GM12878 (cell line): ENCODE measurements at regions not wholly inside any gene's neighbourhood (a gene's known extent, or its start where the extent isn't known, plus 50 kb on each side); places are given as distances from the start of the nearest gene placed in this dataset.
"Not testable (repeated sequence)": the region's sequence is repeated elsewhere in the genome, so short reads cannot be mapped to it uniquely, and the experiment has no call there.

Experiments used
- ATAC-seq: fragments of 200-7000 bp; cut with Tn5 transposase; 3 replicates; pipeline ENCODE4 v1.9.1; 2020; ENCODE audit warnings: mild to moderate bottlenecking, moderate library complexity
- BruUV-seq: library from RNA; stranded (reverse); fragments of 400-500 nt; replicated peaks from 2 replicates; lab custom pipeline; 2021; lab: Mats Ljungman, UMichigan
- CTCF ChIA-PET: fragments of 300-600 bp; sonication (Branson Sonifier 250); formaldehyde crosslinking; extraction: SDS; loops from one replicate; lab custom pipeline; 2021; ENCODE audit warnings: inconsistent platforms; lab: Yijun Ruan, JAX
- POLR2A ChIA-PET: fragments of 350-600 bp; formaldehyde crosslinking; extraction: SDS; loops from one replicate; lab custom pipeline; 2021; ENCODE audit warnings: inconsistent platforms; lab: Charles Lee
- RAD21 ChIA-PET: fragments of 300-600 bp; sonication (Branson Sonifier 250); formaldehyde crosslinking; loops from one replicate; lab custom pipeline; 2023; ENCODE audit warnings: antibody characterized with exemption; ENCODE audit not compliant: unreplicated experiment; lab: Charles Lee
- SMC1A ChIA-PET: fragments of 300-600 bp; sonication (Branson Sonifier 250); formaldehyde crosslinking; loops from one replicate; lab custom pipeline; 2023; ENCODE audit not compliant: unreplicated experiment, uncharacterized antibody; lab: Charles Lee
- DNase-seq: peaks from one replicate; pipeline ENCODE4 v3.0.0-alpha.2; 2011; ENCODE audit warnings: low read depth, low spot score
- FAIRE-seq: peaks from 3 replicates; lab custom pipeline; 2011; peaks lifted over from hg19 to GRCh38; lab: Jason Lieb, UNC
- H2AFZ ChIP-seq: 2 replicates; pipeline ENCODE4 v1.6.0; 2011; ENCODE audit warnings: low read depth, low read length, control low read depth; ENCODE audit not compliant: control insufficient read depth
- H3K27ac ChIP-seq: 2 replicates; pipeline ENCODE4 v1.5.1; 2011; ENCODE audit warnings: control low read depth; ENCODE audit not compliant: control insufficient read depth, insufficient read depth
- H3K27me3 ChIP-seq, 2 experiments: replicated peaks in 1 of 2; 2 replicates each; pipeline versions ENCODE4 v1.6.0 to v1.6.1; 2011; ENCODE audit warnings: low read length in 1 of 2; ENCODE audit not compliant: control insufficient read depth in 2 of 2, insufficient read depth in 2 of 2
- H3K36me3 ChIP-seq, 2 experiments: 2 replicates each; pipeline ENCODE4 v1.5.1; 2011; ENCODE audit warnings: low read length in 1 of 2; ENCODE audit not compliant: control insufficient read depth in 2 of 2, insufficient read depth in 2 of 2
- H3K4me1 ChIP-seq: 2 replicates; pipeline ENCODE4 v1.6.1; 2011; ENCODE audit warnings: mild to moderate bottlenecking, low read length, moderate library complexity, mixed read lengths; ENCODE audit not compliant: control insufficient read depth, insufficient read depth
- H3K4me2 ChIP-seq: 2 replicates; pipeline ENCODE4 v1.6.0; 2011; ENCODE audit warnings: control low read depth; ENCODE audit not compliant: control insufficient read depth, insufficient read depth
- H3K4me3 ChIP-seq: fragments of 200-600 bp; sonication (generic); 2 replicates; pipeline ENCODE4 v1.5.1; 2016
- H3K79me2 ChIP-seq: 2 replicates; pipeline ENCODE4 v1.6.0; 2011; ENCODE audit warnings: low read length; ENCODE audit not compliant: control insufficient read depth, insufficient read depth
- H3K9ac ChIP-seq: 2 replicates; pipeline ENCODE4 v1.8.0; 2011; ENCODE audit warnings: low read length, control low read depth, mixed read lengths; ENCODE audit not compliant: control insufficient read depth, insufficient read depth
- H3K9me3 ChIP-seq: replicated peaks from 3 replicates; pipeline ENCODE4 v1.5.1; 2011; ENCODE audit warnings: mild to moderate bottlenecking, low read length; ENCODE audit not compliant: control insufficient read depth, insufficient read depth
- H4K20me1 ChIP-seq: 2 replicates; pipeline ENCODE4 v1.6.0; 2011; ENCODE audit not compliant: control insufficient read depth, insufficient read depth
- BACH1 ChIP-seq: fragments of 450-650 bp; IDR thresholded peaks from 2 replicates; pipeline ENCODE4 v1.6.1; 2017; ENCODE audit warnings: mild to moderate bottlenecking, borderline replicate concordance
- CHD1 ChIP-seq: IDR thresholded peaks from 2 replicates; pipeline ENCODE4 v1.6.1; 2012; ENCODE audit warnings: low read depth, low read length, improper control_type of control experiment
- CREM ChIP-seq: IDR thresholded peaks from 2 replicates; pipeline ENCODE4 v1.6.1; 2014; ENCODE audit warnings: antibody characterized with exemption, low read depth
- FOXM1 ChIP-seq: IDR thresholded peaks from 2 replicates; pipeline ENCODE4 v1.6.1; 2012; ENCODE audit warnings: low read depth, mild to moderate bottlenecking, inconsistent platforms, low read length, moderate library complexity
- GABPA ChIP-seq: IDR thresholded peaks from 2 replicates; pipeline ENCODE4 v1.6.1; 2014; ENCODE audit warnings: antibody characterized with exemption, low read depth, mild to moderate bottlenecking, inconsistent platforms
- GATAD2B ChIP-seq: fragments of 450-650 bp; conservative IDR thresholded peaks from 2 replicates; pipeline ENCODE4 v1.6.1; 2017; ENCODE audit warnings: low read depth, mild to moderate bottlenecking, moderate library complexity
- KAT2A ChIP-seq: conservative IDR thresholded peaks from 2 replicates; pipeline ENCODE4 v1.6.1; 2011; ENCODE audit warnings: low read depth, low read length; ENCODE audit not compliant: control insufficient read depth
- NR2C2 ChIP-seq: IDR thresholded peaks from 2 replicates; pipeline ENCODE4 v1.6.1; 2011; ENCODE audit warnings: borderline replicate concordance, low read depth; ENCODE audit not compliant: control insufficient read depth, insufficient read length
- RB1 ChIP-seq: fragments of 450-650 bp; formaldehyde crosslinking; IDR thresholded peaks from 2 replicates; pipeline ENCODE4 v1.6.1; 2017; ENCODE audit warnings: mild to moderate bottlenecking, borderline replicate concordance
- RELA ChIP-seq: fragments of 450-650 bp; IDR thresholded peaks from 2 replicates; pipeline ENCODE4 v1.8.0; 2014; ENCODE audit warnings: borderline replicate concordance; ENCODE audit not compliant: partially characterized antibody
- STAT3 ChIP-seq: IDR thresholded peaks from 2 replicates; pipeline ENCODE4 v1.6.1; 2011; ENCODE audit warnings: low read depth, low read length, improper control_type of control experiment
- TCF3 ChIP-seq: IDR thresholded peaks from 2 replicates; pipeline ENCODE4 v1.6.1; 2012; ENCODE audit warnings: low read depth, mild to moderate bottlenecking, low read length, borderline replicate concordance; ENCODE audit not compliant: insufficient read depth
- YY1 ChIP-seq: IDR thresholded peaks from 2 replicates; pipeline ENCODE4 v1.6.1; 2011; ENCODE audit warnings: low read depth, mild to moderate bottlenecking, low read length
- WGBS: methylation state at CpG from one replicate; pipeline ENCODE4 v1.1.6; 2016; ENCODE audit warnings: low lambda C conversion rate; ENCODE audit not compliant: insufficient replicate concordance, insufficient coverage; ENCODE audit errors: missing lambda C conversion rate; 5-methylcytosine and 5-hydroxymethylcytosine counted together
- in situ Hi-C: fragments of 300-500 bp; cut with MboI; formaldehyde crosslinking; loops from 9 replicates; pipeline ENCODE4 v1.14.3; 2018; ENCODE audit warnings: mixed read lengths
- intact Hi-C: fragments of 100-400 bp; cut with micrococcal nuclease; formaldehyde crosslinking; loops from one replicate; pipeline ENCODE4 v1.14.2; 2022; ENCODE audit not compliant: unreplicated experiment
- TF ChIP-seq, protein P1 (sequence below): fragments of 450-650 bp; IDR thresholded peaks from 2 replicates; pipeline ENCODE4 v1.6.1; 2017; ENCODE audit warnings: mild to moderate bottlenecking
- TF ChIP-seq, protein P2 (sequence below): fragments of 450-650 bp; conservative IDR thresholded peaks from 2 replicates; pipeline ENCODE4 v1.6.1; 2017; ENCODE audit warnings: mild to moderate bottlenecking, moderate library complexity

DNA sequence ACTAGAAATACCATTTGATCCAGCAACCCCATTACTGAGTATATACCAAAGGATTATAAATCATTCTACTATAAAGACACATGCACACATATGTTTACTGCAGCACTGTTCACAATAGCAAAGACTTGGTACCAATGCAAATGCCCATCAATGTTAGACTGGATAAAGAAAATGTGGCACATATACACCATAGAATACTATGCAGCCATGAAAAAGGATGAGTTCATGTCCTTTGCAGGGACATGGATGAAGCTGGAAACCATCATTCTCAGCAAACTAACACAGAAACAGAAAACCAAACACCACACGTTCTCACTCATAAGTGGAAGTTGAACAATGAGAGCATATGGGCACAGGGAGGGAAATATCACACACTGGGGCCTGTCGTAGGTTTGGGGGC lies 106.0 kb downstream of the SPATA18 start:
- H3K27ac ChIP-seq, H3K4me1 ChIP-seq, H4K20me1 ChIP-seq, SMC1A ChIA-PET, H3K79me2 ChIP-seq, ATAC-seq, H3K9ac ChIP-seq, H3K4me3 ChIP-seq, intact Hi-C loops, in situ Hi-C loops, RAD21 ChIA-PET, H3K27me3 ChIP-seq, POLR2A ChIA-PET, FAIRE-seq, CTCF ChIA-PET, H2AFZ ChIP-seq, BruUV-seq, H3K9me3 ChIP-seq, DNase-seq, H3K36me3 ChIP-seq, H3K4me2 ChIP-seq: not testable (repeated sequence)
- 0% methylated on average over 2 of the region's 2 CpGs for WGBS

- Histone ChIP-seq H3K4me2 (no peak overlapping the region), H3K27me3 (no peaks in the 10 kb centered on the region), H3K36me3 (no peaks in the 10 kb centered on the region), H3K79me2 (no peaks in the 10 kb centered on the region), H3K9ac (no peak overlapping the region), H2AFZ (no peak overlapping the region), H3K27ac (no peak overlapping the region), H3K4me1 (no peaks in the 10 kb centered on the region), H3K9me3 (no peaks in the 10 kb centered on the region), H3K4me3 (no peak overlapping the region), H4K20me1 (no peaks in the 10 kb centered on the region)
- ChIA-PET CTCF (no interaction called here), POLR2A (no interaction called here), RAD21 (no interaction called here), SMC1A (no interaction called here)
- TF ChIP-seq NR2C2: no peak
- TF ChIP-seq GABPA: no peak
- TF ChIP-seq CHD1: no peak
- no peak for TF ChIP-seq KAT2A
- TF ChIP-seq FOXM1: no peak
- no peak for TF ChIP-seq CREM
- TF ChIP-seq, protein P1, sequence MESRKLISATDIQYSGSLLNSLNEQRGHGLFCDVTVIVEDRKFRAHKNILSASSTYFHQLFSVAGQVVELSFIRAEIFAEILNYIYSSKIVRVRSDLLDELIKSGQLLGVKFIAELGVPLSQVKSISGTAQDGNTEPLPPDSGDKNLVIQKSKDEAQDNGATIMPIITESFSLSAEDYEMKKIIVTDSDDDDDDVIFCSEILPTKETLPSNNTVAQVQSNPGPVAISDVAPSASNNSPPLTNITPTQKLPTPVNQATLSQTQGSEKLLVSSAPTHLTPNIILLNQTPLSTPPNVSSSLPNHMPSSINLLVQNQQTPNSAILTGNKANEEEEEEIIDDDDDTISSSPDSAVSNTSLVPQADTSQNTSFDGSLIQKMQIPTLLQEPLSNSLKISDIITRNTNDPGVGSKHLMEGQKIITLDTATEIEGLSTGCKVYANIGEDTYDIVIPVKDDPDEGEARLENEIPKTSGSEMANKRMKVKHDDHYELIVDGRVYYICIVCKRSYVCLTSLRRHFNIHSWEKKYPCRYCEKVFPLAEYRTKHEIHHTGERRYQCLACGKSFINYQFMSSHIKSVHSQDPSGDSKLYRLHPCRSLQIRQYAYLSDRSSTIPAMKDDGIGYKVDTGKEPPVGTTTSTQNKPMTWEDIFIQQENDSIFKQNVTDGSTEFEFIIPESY: no peak
- TF ChIP-seq GATAD2B: no peak
- no peak for TF ChIP-seq YY1
- TF ChIP-seq, protein P2, sequence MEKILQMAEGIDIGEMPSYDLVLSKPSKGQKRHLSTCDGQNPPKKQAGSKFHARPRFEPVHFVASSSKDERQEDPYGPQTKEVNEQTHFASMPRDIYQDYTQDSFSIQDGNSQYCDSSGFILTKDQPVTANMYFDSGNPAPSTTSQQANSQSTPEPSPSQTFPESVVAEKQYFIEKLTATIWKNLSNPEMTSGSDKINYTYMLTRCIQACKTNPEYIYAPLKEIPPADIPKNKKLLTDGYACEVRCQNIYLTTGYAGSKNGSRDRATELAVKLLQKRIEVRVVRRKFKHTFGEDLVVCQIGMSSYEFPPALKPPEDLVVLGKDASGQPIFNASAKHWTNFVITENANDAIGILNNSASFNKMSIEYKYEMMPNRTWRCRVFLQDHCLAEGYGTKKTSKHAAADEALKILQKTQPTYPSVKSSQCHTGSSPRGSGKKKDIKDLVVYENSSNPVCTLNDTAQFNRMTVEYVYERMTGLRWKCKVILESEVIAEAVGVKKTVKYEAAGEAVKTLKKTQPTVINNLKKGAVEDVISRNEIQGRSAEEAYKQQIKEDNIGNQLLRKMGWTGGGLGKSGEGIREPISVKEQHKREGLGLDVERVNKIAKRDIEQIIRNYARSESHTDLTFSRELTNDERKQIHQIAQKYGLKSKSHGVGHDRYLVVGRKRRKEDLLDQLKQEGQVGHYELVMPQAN: no peak
- no peak for TF ChIP-seq TCF3
- TF ChIP-seq STAT3: no peak
- TF ChIP-seq RELA: no peak
- TF ChIP-seq RB1: no peak
- TF ChIP-seq BACH1: no peak
- 42% methylated on average over 4 of the region's 4 CpGs for WGBS
- no peak for FAIRE-seq
- intact Hi-C loops (no loop called here), in situ Hi-C loops (no loop called here)
- no peak for DNase-seq
- no peak for ATAC-seq
- BruUV-seq: no TSS peak
These were observed 106.7 kb downstream of the SPATA18 start for GRCh38 chr4:52157641-52158316.
